HepG2 (cell line): ENCODE measurements at regions not wholly inside any gene's neighbourhood (a gene's known extent, or its start where the extent isn't known, plus 50 kb on each side); places are given as distances from the start of the nearest gene placed in this dataset.
A peak's percentile ranks its signal among the peaks of the same experiment; 100 is the strongest.

Experiments used
- ATF7 ChIP-seq, 2 experiments: fragments of 450-650 bp in 1 of 2; sonication (generic) in 1 of 2; formaldehyde crosslinking in 1 of 2; IDR thresholded peaks; 2 replicates each; pipeline versions ENCODE4 v1.4.0 to v1.6.1; 2016 to 2020; ENCODE audit warnings: antibody characterized with exemption in 1 of 2, mild to moderate bottlenecking in 1 of 2, missing genetic modification reagents in 1 of 2
- CENPT ChIP-seq: sonication (generic); formaldehyde crosslinking; IDR thresholded peaks from 2 replicates; pipeline ENCODE4 v1.8.0; 2022; ENCODE audit warnings: low read depth, mild to moderate bottlenecking, moderate library complexity, missing genetic modification reagents
- CHD2 ChIP-seq: IDR thresholded peaks from 2 replicates; pipeline ENCODE4 v1.6.1; 2011; ENCODE audit warnings: low read depth, low read length, improper control_type of control experiment
- DPF2 ChIP-seq: sonication (generic); formaldehyde crosslinking; IDR thresholded peaks from 2 replicates; pipeline ENCODE4 v1.4.0; 2020; ENCODE audit warnings: mild to moderate bottlenecking, low read depth, missing genetic modification reagents, borderline replicate concordance
- HOXD1 ChIP-seq: sonication (generic); formaldehyde crosslinking; IDR thresholded peaks from 2 replicates; pipeline ENCODE4 v1.5.0; 2020; ENCODE audit warnings: missing genetic modification reagents
- NKX3-1 ChIP-seq: sonication (generic); formaldehyde crosslinking; IDR thresholded peaks from 2 replicates; pipeline ENCODE4 v1.5.0; 2020; ENCODE audit warnings: missing genetic modification reagents
- NR2F2 ChIP-seq: IDR thresholded peaks from 2 replicates; pipeline ENCODE4 v1.6.1; 2012; ENCODE audit warnings: low read depth, inconsistent platforms, borderline replicate concordance
- PBX2 ChIP-seq: IDR thresholded peaks from 2 replicates; pipeline ENCODE4 v1.6.1; 2016; ENCODE audit warnings: control low read depth
- PITX1 ChIP-seq: sonication (generic); formaldehyde crosslinking; IDR thresholded peaks from 2 replicates; pipeline ENCODE4 v1.5.1; 2020; ENCODE audit warnings: mild to moderate bottlenecking, missing genetic modification reagents
- REL ChIP-seq: sonication (generic); formaldehyde crosslinking; conservative IDR thresholded peaks from 2 replicates; pipeline ENCODE4 v1.8.0; 2022; ENCODE audit warnings: mild to moderate bottlenecking, missing genetic modification reagents, moderate library complexity
- SIN3A ChIP-seq: IDR thresholded peaks from 2 replicates; pipeline ENCODE4 v1.6.1; 2011; ENCODE audit warnings: low read depth, mild to moderate bottlenecking, control low read depth, low read length, borderline replicate concordance
- SNAPC4 ChIP-seq: sonication (generic); formaldehyde crosslinking; IDR thresholded peaks from 2 replicates; pipeline ENCODE4 v1.4.0; 2020; ENCODE audit warnings: mild to moderate bottlenecking, missing genetic modification reagents
- SUZ12 ChIP-seq: fragments of 150-350 bp; IDR thresholded peaks from 2 replicates; pipeline ENCODE4 v1.6.1; 2014; ENCODE audit warnings: low read depth, low read length
- TRIM24 ChIP-seq: sonication (generic); formaldehyde crosslinking; IDR thresholded peaks from 2 replicates; pipeline ENCODE4 v1.8.0; 2022; ENCODE audit warnings: mild to moderate bottlenecking, missing genetic modification reagents
- UBTF ChIP-seq: sonication (generic); formaldehyde crosslinking; IDR thresholded peaks from 2 replicates; pipeline ENCODE4 v1.4.0; 2020; ENCODE audit warnings: mild to moderate bottlenecking, missing genetic modification reagents
- YEATS4 ChIP-seq: sonication (generic); formaldehyde crosslinking; IDR thresholded peaks from 2 replicates; pipeline ENCODE4 v1.4.0; 2020; ENCODE audit warnings: missing genetic modification reagents, borderline replicate concordance
- ZBTB46 ChIP-seq: sonication (generic); formaldehyde crosslinking; IDR thresholded peaks from 2 replicates; pipeline ENCODE4 v1.4.0; 2020; ENCODE audit warnings: mild to moderate bottlenecking, missing genetic modification reagents, borderline replicate concordance
- ZMAT3 ChIP-seq: sonication (generic); formaldehyde crosslinking; conservative IDR thresholded peaks from 2 replicates; pipeline ENCODE4 v1.7.0; 2021; ENCODE audit warnings: missing genetic modification reagents
- ZNF335 ChIP-seq: sonication (generic); formaldehyde crosslinking; IDR thresholded peaks from 2 replicates; pipeline ENCODE4 v1.4.0; 2020; ENCODE audit warnings: missing genetic modification reagents
- ZSCAN20 ChIP-seq: sonication (generic); formaldehyde crosslinking; IDR thresholded peaks from 2 replicates; pipeline ENCODE4 v1.4.0; 2020; ENCODE audit warnings: missing genetic modification reagents, mild to moderate bottlenecking, borderline replicate concordance

GRCh38 chr12:115433014-115433634, 749.1 kb upstream of the TBX3 start (continued):
- TF ChIP-seq UBTF (CRISPR knock-in tag) (0 out of 2 replicates have a peak, but pooled peaks have one; percentile 18), ZSCAN20 (CRISPR knock-in tag) (no peak), DPF2 (CRISPR knock-in tag) (0 out of 2 replicates have a peak, but pooled peaks have one; percentile 51), TRIM24 (no peak), REL (CRISPR knock-in tag) (no peak), ATF7 (IDR thresholded peaks at IDR 0.05) (no peak), ATF7 (CRISPR knock-in tag; IDR thresholded peaks at IDR 0.05) (no peak), CHD2 (no peak), YEATS4 (CRISPR knock-in tag) (peak; percentile 16; the same call in 1 of the 2 replicates), SIN3A (no peak), SUZ12 (no peak), PITX1 (CRISPR knock-in tag) (peak; percentile 84; the same call in 1 of the 2 replicates), NKX3-1 (CRISPR knock-in tag) (0 out of 2 replicates have a peak, but pooled peaks have one; percentile 53), PBX2 (CRISPR knock-in tag) (no peak), ZNF335 (CRISPR knock-in tag) (0 out of 2 replicates have a peak, but pooled peaks have one; percentile 42), SNAPC4 (CRISPR knock-in tag) (no peak), NR2F2 (peak; percentile 83; the same call in 1 of the 2 replicates), ZBTB46 (no peak), CENPT (CRISPR knock-in tag) (no peak), ZMAT3 (no peak), HOXD1 (CRISPR knock-in tag) (peak; percentile 83; the same call in 1 of the 2 replicates)
